ENCODE measurements at regions not wholly inside any gene's neighbourhood (a gene's known extent, or its start where the extent isn't known, plus 50 kb on each side); places are given as distances from the start of the nearest gene placed in this dataset.

DNA sequence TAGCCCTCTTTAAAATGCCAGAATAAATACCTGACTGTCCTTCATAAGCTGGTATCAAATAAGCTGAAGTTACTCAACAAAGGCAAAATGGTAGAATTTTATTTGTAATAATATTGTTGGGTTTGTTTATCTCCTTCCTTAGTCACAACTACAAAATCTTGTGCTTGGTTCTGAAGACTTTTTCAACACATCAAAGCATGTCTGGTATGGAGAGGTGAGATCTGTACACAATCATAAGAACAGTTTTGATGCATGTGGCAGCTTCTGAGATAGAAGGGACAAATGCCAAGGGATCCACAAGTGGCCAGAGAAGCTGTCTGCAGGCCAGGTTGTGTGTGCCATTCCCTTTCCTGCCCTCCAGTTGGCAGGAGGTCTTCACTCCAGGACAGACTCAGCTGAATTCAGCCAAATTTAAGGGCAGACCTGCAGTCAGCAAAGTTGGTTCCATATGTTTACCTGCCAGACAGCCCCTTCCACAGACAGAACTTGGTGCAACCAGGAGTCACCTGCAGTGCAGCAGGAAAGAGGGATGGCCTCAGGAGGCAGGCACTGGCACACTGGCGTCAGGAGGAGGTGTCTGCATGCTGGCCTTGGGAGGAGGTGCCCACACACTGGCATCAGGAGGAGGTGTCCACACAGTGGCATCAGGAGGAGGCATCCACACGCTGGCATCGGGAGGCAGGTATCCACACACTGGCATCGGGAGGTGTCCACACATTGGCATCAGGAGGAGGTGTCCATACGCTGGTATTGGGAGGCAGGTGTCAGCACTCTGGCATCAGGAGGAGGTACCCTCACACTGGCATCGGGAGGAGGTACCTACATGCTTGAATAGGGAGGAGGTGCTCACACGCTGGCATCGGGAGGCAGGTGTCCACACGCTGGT is 93.1 kb upstream of the IKZF1 start:
- Histone ChIP-seq H4K91ac (ENCODE audit: insufficient read depth, low read depth, low read length) (no peak overlapping the region), H3K79me1 (ENCODE audit: low read depth in 1 of 2, low read length in 2 of 2) (no peaks in the 10 kb centered on the region), H3K36me3 (ENCODE audit: control insufficient read depth, insufficient read depth, low read length) (no peaks in the 10 kb centered on the region), H3K9me3 (ENCODE audit: control insufficient read depth, insufficient read depth, low read length) (peaks cover 16% of the 10 kb centered on the region; the same call in 1 of the 2 replicates), H3K27ac (ENCODE audit: insufficient read depth, low read length) (no peak overlapping the region), H3K14ac (replicated peaks; ENCODE audit: low read depth, low read length) (no peak overlapping the region), H3K27me3 (ENCODE audit: control insufficient read depth, insufficient read depth, low read length) (no peaks in the 10 kb centered on the region), H4K20me1 (ENCODE audit: insufficient read depth, low read length) (no peaks in the 10 kb centered on the region), H3K9ac (ENCODE audit: low read depth, low read length) (no peak overlapping the region), H3K23ac (ENCODE audit: low read depth, low read length) (no peak overlapping the region), H3K9me1 (ENCODE audit: insufficient read depth, low read length) (no peaks in the 10 kb centered on the region), H3K4me3 (ENCODE audit: insufficient read depth, low read depth, low read length) (no peak overlapping the region), H2BK15ac (ENCODE audit: low read depth, low read length) (no peak overlapping the region), H2BK20ac (ENCODE audit: low read depth, low read length) (no peak overlapping the region), H4K5ac (ENCODE audit: low read depth, low read length) (no peak overlapping the region), H3K4me2 (ENCODE audit: low read depth, low read length) (no peak overlapping the region), H3K4ac (ENCODE audit: low read depth, low read length) (no peak overlapping the region), H2BK120ac (ENCODE audit: low read depth, low read length) (no peak overlapping the region), H3K4me1 (ENCODE audit: control insufficient read depth, insufficient read depth, low read length) (no peaks in the 10 kb centered on the region), H2BK5ac (ENCODE audit: low read depth, low read length, poor library complexity, severe bottlenecking) (no peak overlapping the region), H2AK9ac (replicated peaks; ENCODE audit: low read depth, low read length, poor library complexity) (no peak overlapping the region), H4K8ac (ENCODE audit: low read depth in 2 of 2, low read length in 2 of 2) (no peak overlapping the region), H2AFZ (replicated peaks; ENCODE audit: low read length, poor library complexity) (no peak overlapping the region), H2AK5ac (ENCODE audit: low read depth, low read length) (no peak overlapping the region), H3K56ac (ENCODE audit: extremely low read depth, insufficient read depth, low read length) (no peak overlapping the region), H3K18ac (ENCODE audit: low read depth, low read length) (no peak overlapping the region)
- no peak for ATAC-seq (ENCODE audit: low read depth)
- dilution Hi-C loops (cut with HindIII; ENCODE audit: low sequenced_read_pairs, unreplicated experiment) (no loop called here), intact Hi-C loops (cut with micrococcal nuclease) (no loop called here), in situ Hi-C loops (cut with MboI; ENCODE audit: low sequenced_read_pairs) (no loop called here)
- BruUV-seq (replicated peaks) = no TSS peak
- TF ChIP-seq, protein P1, sequence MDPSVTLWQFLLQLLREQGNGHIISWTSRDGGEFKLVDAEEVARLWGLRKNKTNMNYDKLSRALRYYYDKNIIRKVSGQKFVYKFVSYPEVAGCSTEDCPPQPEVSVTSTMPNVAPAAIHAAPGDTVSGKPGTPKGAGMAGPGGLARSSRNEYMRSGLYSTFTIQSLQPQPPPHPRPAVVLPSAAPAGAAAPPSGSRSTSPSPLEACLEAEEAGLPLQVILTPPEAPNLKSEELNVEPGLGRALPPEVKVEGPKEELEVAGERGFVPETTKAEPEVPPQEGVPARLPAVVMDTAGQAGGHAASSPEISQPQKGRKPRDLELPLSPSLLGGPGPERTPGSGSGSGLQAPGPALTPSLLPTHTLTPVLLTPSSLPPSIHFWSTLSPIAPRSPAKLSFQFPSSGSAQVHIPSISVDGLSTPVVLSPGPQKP (IDR thresholded peaks at IDR 0.05; ENCODE audit: borderline replicate concordance, low read depth, low read length) = no peak
- TF ChIP-seq NFE2L2 (IDR thresholded peaks at IDR 0.05; ENCODE audit: low read depth, low read length) = no peak
- TF ChIP-seq RCOR1 (IDR thresholded peaks at IDR 0.05; ENCODE audit: insufficient replicate concordance, low read length) = no peak
- TF ChIP-seq MAZ (IDR thresholded peaks at IDR 0.05; ENCODE audit: borderline replicate concordance, low read depth, low read length) = no peak
- TF ChIP-seq, protein P2, sequence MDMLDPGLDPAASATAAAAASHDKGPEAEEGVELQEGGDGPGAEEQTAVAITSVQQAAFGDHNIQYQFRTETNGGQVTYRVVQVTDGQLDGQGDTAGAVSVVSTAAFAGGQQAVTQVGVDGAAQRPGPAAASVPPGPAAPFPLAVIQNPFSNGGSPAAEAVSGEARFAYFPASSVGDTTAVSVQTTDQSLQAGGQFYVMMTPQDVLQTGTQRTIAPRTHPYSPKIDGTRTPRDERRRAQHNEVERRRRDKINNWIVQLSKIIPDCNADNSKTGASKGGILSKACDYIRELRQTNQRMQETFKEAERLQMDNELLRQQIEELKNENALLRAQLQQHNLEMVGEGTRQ (IDR thresholded peaks at IDR 0.05; ENCODE audit: low read depth, low read length) = no peak
- no peak for TF ChIP-seq SMC3 (IDR thresholded peaks at IDR 0.05; ENCODE audit: low read depth, low read length)
- TF ChIP-seq MXI1 (IDR thresholded peaks at IDR 0.05; ENCODE audit: borderline replicate concordance, low read depth, low read length) = no peak
- no peak for TF ChIP-seq RFX5 (IDR thresholded peaks at IDR 0.05; ENCODE audit: low read depth, low read length)
- no peak for TF ChIP-seq RAD21 (IDR thresholded peaks at IDR 0.05; ENCODE audit: low read length)
- TF ChIP-seq, protein P3, sequence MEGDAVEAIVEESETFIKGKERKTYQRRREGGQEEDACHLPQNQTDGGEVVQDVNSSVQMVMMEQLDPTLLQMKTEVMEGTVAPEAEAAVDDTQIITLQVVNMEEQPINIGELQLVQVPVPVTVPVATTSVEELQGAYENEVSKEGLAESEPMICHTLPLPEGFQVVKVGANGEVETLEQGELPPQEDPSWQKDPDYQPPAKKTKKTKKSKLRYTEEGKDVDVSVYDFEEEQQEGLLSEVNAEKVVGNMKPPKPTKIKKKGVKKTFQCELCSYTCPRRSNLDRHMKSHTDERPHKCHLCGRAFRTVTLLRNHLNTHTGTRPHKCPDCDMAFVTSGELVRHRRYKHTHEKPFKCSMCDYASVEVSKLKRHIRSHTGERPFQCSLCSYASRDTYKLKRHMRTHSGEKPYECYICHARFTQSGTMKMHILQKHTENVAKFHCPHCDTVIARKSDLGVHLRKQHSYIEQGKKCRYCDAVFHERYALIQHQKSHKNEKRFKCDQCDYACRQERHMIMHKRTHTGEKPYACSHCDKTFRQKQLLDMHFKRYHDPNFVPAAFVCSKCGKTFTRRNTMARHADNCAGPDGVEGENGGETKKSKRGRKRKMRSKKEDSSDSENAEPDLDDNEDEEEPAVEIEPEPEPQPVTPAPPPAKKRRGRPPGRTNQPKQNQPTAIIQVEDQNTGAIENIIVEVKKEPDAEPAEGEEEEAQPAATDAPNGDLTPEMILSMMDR (conservative IDR thresholded peaks at IDR 0.05; ENCODE audit: low read depth, low read length) = no peak
- no peak for TF ChIP-seq CEBPB (IDR thresholded peaks at IDR 0.05; ENCODE audit: low read depth, low read length)
- no peak for TF ChIP-seq MAFK (IDR thresholded peaks at IDR 0.05; ENCODE audit: low read depth, low read length)
- no peak for TF ChIP-seq CHD1 (IDR thresholded peaks at IDR 0.05; ENCODE audit: low read depth, low read length)
- TF ChIP-seq BHLHE40 (IDR thresholded peaks at IDR 0.05; ENCODE audit: low read depth, low read length) = no peak
- no peak for TF ChIP-seq POLR2A (IDR thresholded peaks at IDR 0.05; ENCODE audit: low read depth, low read length)
- TF ChIP-seq FOS (IDR thresholded peaks at IDR 0.05; ENCODE audit: low read depth, low read length) = no peak
- ChIA-PET POLR2A (ENCODE audit: unreplicated experiment) (no interaction called here), CTCF (no interaction called here)
- no peak for DNase-seq
- 69% methylated on average over 8 of the region's 9 CpGs; no CpG with 5 or more reads in 1 of the 2 experiments for WGBS, 2 experiments (ENCODE audit: extremely low coverage in 2 of 2, insufficient read length in 1 of 2)
